Spleen (tissue), 11 donors: ENCODE measurements at regions not wholly inside any gene's neighbourhood (a gene's known extent, or its start where the extent isn't known, plus 50 kb on each side); places are given as distances from the start of the nearest gene placed in this dataset.
"Not testable (repeated sequence)": the region's sequence is repeated elsewhere in the genome, so short reads cannot be mapped to it uniquely, and the experiment has no call there.

Experiments used
- DNase-seq: peaks from one replicate; pipeline ENCODE4 v3.0.0-alpha.2; 2020
- H3K27ac ChIP-seq, 8 donors: fragments of 200-600 bp; sonication (generic) in 7 of 8; 1 replicate in 4 of 8; 2 replicates in 4 of 8; pipeline versions ENCODE4 v1.5.0 to v1.8.0; 2016 to 2021; ENCODE audit warnings: inconsistent platforms in 4 of 8, mild to moderate bottlenecking in 4 of 8, moderate library complexity in 1 of 8
- H3K27me3 ChIP-seq, 7 donors: fragments of 200-600 bp; sonication (generic) in 6 of 7; replicated peaks in 1 of 7; 1 replicate in 4 of 7; 2 replicates in 3 of 7; pipeline versions ENCODE4 v1.5.0 to v1.8.0; 2016 to 2021; ENCODE audit warnings: inconsistent platforms in 3 of 7, mild to moderate bottlenecking in 1 of 7
- H3K36me3 ChIP-seq, 6 donors: fragments of 200-600 bp; sonication (generic) in 5 of 6; 1 replicate in 4 of 6; 2 replicates in 2 of 6; pipeline versions ENCODE4 v1.5.0 to v1.8.0; 2016 to 2021; ENCODE audit warnings: inconsistent platforms in 2 of 6
- H3K4me1 ChIP-seq, 6 donors: fragments of 200-600 bp; sonication (generic) in 5 of 6; 1 replicate in 3 of 6; 2 replicates in 3 of 6; pipeline versions ENCODE4 v1.5.0 to v1.8.0; 2016 to 2021; ENCODE audit warnings: inconsistent platforms in 3 of 6
- H3K4me3 ChIP-seq, 8 donors: fragments of 200-600 bp; sonication (generic) in 7 of 8; 1 replicate in 4 of 8; 2 replicates in 4 of 8; pipeline versions ENCODE4 v1.5.0 to v1.8.0; 2016 to 2021; ENCODE audit warnings: inconsistent platforms in 4 of 8, mild to moderate bottlenecking in 4 of 8, moderate library complexity in 2 of 8
- H3K9me3 ChIP-seq, 8 donors: fragments of 200-600 bp; sonication (generic) in 7 of 8; 1 replicate in 4 of 8; 2 replicates in 4 of 8; pipeline versions ENCODE4 v1.5.0 to v1.8.0; 2016 to 2021; ENCODE audit warnings: inconsistent platforms in 4 of 8
- CTCF ChIP-seq, 11 experiments: fragments of 200-600 bp in 7 of 11; fragments of 450-650 bp in 4 of 11; sonication (generic) in 4 of 11; IDR thresholded peaks in 8 of 11; conservative IDR thresholded peaks in 3 of 11; 1 replicate in 7 of 11; 2 replicates in 4 of 11; pipeline versions ENCODE4 v1.4.0 to v1.8.0; 2016 to 2021; ENCODE audit warnings: antibody characterized with exemption in 11 of 11, inconsistent platforms in 4 of 11, mild to moderate bottlenecking in 1 of 11
- POLR2A ChIP-seq, 3 donors: fragments of 450-650 bp; IDR thresholded peaks; one replicate each; pipeline ENCODE4 v1.5.1; 2017; ENCODE audit warnings: antibody characterized with exemption in 3 of 3, mild to moderate bottlenecking in 1 of 3
- POLR2AphosphoS5 ChIP-seq, 3 donors: sonication (generic); formaldehyde crosslinking; IDR thresholded peaks; one replicate each; pipeline ENCODE4 v1.5.1; 2017; ENCODE audit warnings: antibody characterized with exemption in 3 of 3
- WGBS, 5 donors: extraction: QIAGEN DNeasy Blood & Tissue Kit in 3 of 5; methylation state at CpG; one replicate each; pipeline versions ENCODE4 v1.1.5 to v1.1.7; 2013 to 2018; 5-methylcytosine and 5-hydroxymethylcytosine counted together
- intact Hi-C: fragments of 100-400 bp; cut with DNase I; formaldehyde crosslinking; loops from one replicate; pipeline ENCODE4 v1.15.0; 2023; ENCODE audit warnings: low total_unique reads
- donor health status: healthy with polysubstance abuse.
- donor health status: DM: no; HTN: no; CAD: no; lungs with moderate emphysema.
- donor health status: DM: no; HTN: no; CAD: no.
- donor health status: Bipolar disorder and iron deficiency.
- donor health status: healthy.
- donor health status: DM: no; HTN: no; CAD: no.
- donor health status: DM: yes; HTN: yes; CAD: no.

GRCh38 chrX:67044866-67045265 is 406.0 kb upstream of the EDA2R start:
- intact Hi-C loops = no loop called here
- H3K27me3 ChIP-seq = no peaks in the 10 kb centered on the region
- H3K36me3 ChIP-seq = no peaks in the 10 kb centered on the region
- TF ChIP-seq CTCF (IDR thresholded peaks at IDR 0.05 in 8 of 11, conservative IDR thresholded peaks at IDR 0.05 in 3 of 11) (no peak), POLR2AphosphoS5 (IDR thresholded peaks at IDR 0.05) (no peak), POLR2A (IDR thresholded peaks at IDR 0.05) (no peak)
- H3K4me1 ChIP-seq = no peaks in the 10 kb centered on the region
- H3K4me3 ChIP-seq = no peak overlapping the region
- no peak for DNase-seq
- H3K27ac ChIP-seq = no peak overlapping the region
- no peaks in the 10 kb centered on the region for H3K9me3 ChIP-seq
- 32 to 56% (median 51%) methylated on average over 2 of the region's 2 CpGs for WGBS, 5 donors

GRCh38 chrX:67044029-67044653 is 405.3 kb upstream of the EDA2R start:
- Histone ChIP-seq H3K27me3 (no peaks in the 10 kb centered on the region), H3K4me3 (no peak overlapping the region), H3K27ac (no peak overlapping the region), H3K9me3 (no peaks in the 10 kb centered on the region), H3K4me1 (no peaks in the 10 kb centered on the region), H3K36me3 (no peaks in the 10 kb centered on the region)
- no peak for DNase-seq
- intact Hi-C loops = no loop called here
- TF ChIP-seq POLR2AphosphoS5 (IDR thresholded peaks at IDR 0.05) = no peak
- WGBS, 5 donors = 33 to 68% (median 57%) methylated on average over 4 of the region's 4 CpGs

GRCh38 chrX:67004451-67004850 is 365.6 kb upstream of the EDA2R start:
- no peaks in the 10 kb centered on the region for H3K27me3 ChIP-seq
- no peaks in the 10 kb centered on the region for H3K36me3 ChIP-seq
- no peak overlapping the region for H3K4me3 ChIP-seq
- intact Hi-C loops = no loop called here
- no peak for DNase-seq
- no peaks in the 10 kb centered on the region for H3K4me1 ChIP-seq
- 44 to 100% (median 81%) methylated on average over 1 of the region's 1 CpG for WGBS, 5 donors
- H3K27ac ChIP-seq = no peak overlapping the region
- TF ChIP-seq POLR2A (IDR thresholded peaks at IDR 0.05) (no peak), CTCF (IDR thresholded peaks at IDR 0.05 in 8 of 11, conservative IDR thresholded peaks at IDR 0.05 in 3 of 11) (no peak), POLR2AphosphoS5 (IDR thresholded peaks at IDR 0.05) (no peak)
- peaks cover 0 to 25% (median 9%) of the 10 kb centered on the region in 8 donors for H3K9me3 ChIP-seq

- no peak for DNase-seq
- intact Hi-C loops = no loop called here
- Histone ChIP-seq H3K36me3 (no peaks in the 10 kb centered on the region), H3K4me1 (no peaks in the 10 kb centered on the region), H3K27ac (no peak overlapping the region), H3K4me3 (no peak overlapping the region), H3K9me3 (peaks cover 0 to 9% (median 0%) of the 10 kb centered on the region in 8 donors), H3K27me3 (no peaks in the 10 kb centered on the region)
- no peak for TF ChIP-seq POLR2AphosphoS5 (IDR thresholded peaks at IDR 0.05)
- WGBS, 5 donors = 43 to 70% (median 54%) methylated on average over 2 of the region's 2 CpGs
These were observed 355.9 kb upstream of the EDA2R start for GRCh38 chrX:66994729-66995128.

GRCh38 chrX:66992077-66992476 is 353.2 kb upstream of the EDA2R start:
- DNase-seq, H3K4me3 ChIP-seq, H3K27ac ChIP-seq, H3K36me3 ChIP-seq, H3K9me3 ChIP-seq, H3K27me3 ChIP-seq, intact Hi-C loops, H3K4me1 ChIP-seq: not testable (repeated sequence)
- 82 to 92% (median 89%) methylated on average over 2 of the region's 2 CpGs for WGBS, 5 donors

GRCh38 chrX:66988331-66988730 is 349.5 kb upstream of the EDA2R start:
- Histone ChIP-seq H3K9me3 (peaks cover 0 to 9% (median 0%) of the 10 kb centered on the region in 8 donors), H3K36me3 (no peaks in the 10 kb centered on the region), H3K27me3 (no peaks in the 10 kb centered on the region), H3K4me3 (no peak overlapping the region), H3K27ac (no peak overlapping the region), H3K4me1 (no peaks in the 10 kb centered on the region)
- no peak for TF ChIP-seq CTCF (IDR thresholded peaks at IDR 0.05 in 8 of 11, conservative IDR thresholded peaks at IDR 0.05 in 3 of 11)
- TF ChIP-seq POLR2A (IDR thresholded peaks at IDR 0.05) = no peak
- TF ChIP-seq POLR2AphosphoS5 (IDR thresholded peaks at IDR 0.05) = no peak
- intact Hi-C loops = no loop called here
- DNase-seq = no peak
- WGBS, 5 donors = 25 to 52% (median 41%) methylated on average over 1 of the region's 1 CpG
